ENCODE measurements at regions not wholly inside any gene's neighbourhood (a gene's known extent, or its start where the extent isn't known, plus 50 kb on each side); places are given as distances from the start of the nearest gene placed in this dataset.

GRCh38 chr15:56844892-56845291 lies 73.6 kb upstream of the TCF12 start:
- TF ChIP-seq EZH2 (IDR thresholded peaks at IDR 0.05; ENCODE audit: borderline replicate concordance, low read depth, low read length, poor library complexity, severe bottlenecking) (no peak), CTCF (conservative IDR thresholded peaks at IDR 0.05; ENCODE audit: low read depth, low read length) (no peak)
